CD14-positive monocyte (primary cell): ENCODE measurements at regions not wholly inside any gene's neighbourhood (a gene's known extent, or its start where the extent isn't known, plus 50 kb on each side); places are given as distances from the start of the nearest gene placed in this dataset.

Source experiments
- DNase-seq, 3 donors: peaks; one replicate each; pipeline ENCODE4 v3.0.0-alpha.2; 2011 to 2022
- H2AFZ ChIP-seq: 2 replicates; pipeline ENCODE4 v1.6.0; 2012; ENCODE audit warnings: mild to moderate bottlenecking, low read depth, low read length, inconsistent platforms; ENCODE audit not compliant: insufficient read depth, poor library complexity, severe bottlenecking
- H3K27ac ChIP-seq, 2 donors: 1 replicate in 1 of 2; 2 replicates in 1 of 2; pipeline ENCODE4 v1.5.1; 2012 to 2013; ENCODE audit warnings: low read length in 2 of 2, control low read depth in 1 of 2, inconsistent platforms in 1 of 2, low read depth in 1 of 2, mild to moderate bottlenecking in 1 of 2
- H3K27me3 ChIP-seq, 2 donors: one replicate each; pipeline versions ENCODE4 v1.6.0 to v1.6.1; 2011 to 2013; ENCODE audit warnings: low read length in 2 of 2; ENCODE audit not compliant: control insufficient read depth in 2 of 2, insufficient read depth in 2 of 2
- H3K36me3 ChIP-seq, 2 donors: replicated peaks in 1 of 2; 1 replicate in 1 of 2; 2 replicates in 1 of 2; pipeline versions ENCODE4 v1.5.1 to v1.6.1; 2012 to 2013; ENCODE audit warnings: low read length in 2 of 2, control low read depth in 1 of 2, inconsistent platforms in 1 of 2, mild to moderate bottlenecking in 1 of 2; ENCODE audit not compliant: insufficient read depth in 2 of 2, control insufficient read depth in 1 of 2
- H3K4me1 ChIP-seq, 2 donors: 1 replicate in 1 of 2; 2 replicates in 1 of 2; pipeline versions ENCODE4 v1.5.1 to v1.6.1; 2012 to 2013; ENCODE audit warnings: low read length in 2 of 2, control low read depth in 1 of 2, inconsistent platforms in 1 of 2, mild to moderate bottlenecking in 1 of 2, moderate library complexity in 1 of 2; ENCODE audit not compliant: insufficient read depth in 2 of 2, control insufficient read depth in 1 of 2
- H3K4me2 ChIP-seq: replicated peaks from 2 replicates; pipeline ENCODE3; 2012; ENCODE audit warnings: low read length, moderate library complexity, mild to moderate bottlenecking; ENCODE audit not compliant: poor library complexity, severe bottlenecking; ENCODE audit errors: extremely low read depth
- H3K4me3 ChIP-seq, 3 experiments: fragments of 200-600 bp in 1 of 3; sonication (generic) in 1 of 3; replicated peaks in 1 of 3; 1 replicate in 2 of 3; 2 replicates in 1 of 3; pipeline ENCODE4 v1.5.1; 2011 to 2013; ENCODE audit warnings: low read length in 3 of 3, mild to moderate bottlenecking in 3 of 3, control low read depth in 2 of 3, low read depth in 2 of 3, inconsistent platforms in 1 of 3, moderate library complexity in 1 of 3
- H3K79me2 ChIP-seq: 2 replicates; pipeline ENCODE4 v1.6.0; 2012; ENCODE audit warnings: mild to moderate bottlenecking, control low read depth, inconsistent platforms, low read length, moderate library complexity; ENCODE audit not compliant: insufficient read depth
- H3K9ac ChIP-seq: 2 replicates; pipeline ENCODE4 v1.6.0; 2017; ENCODE audit warnings: low read length, mild to moderate bottlenecking; ENCODE audit not compliant: insufficient read depth, poor library complexity, severe bottlenecking
- H3K9me3 ChIP-seq, 2 donors: replicated peaks in 1 of 2; 1 replicate in 1 of 2; 2 replicates in 1 of 2; pipeline versions ENCODE4 v1.5.1 to v1.6.1; 2012 to 2013; ENCODE audit warnings: low read length in 2 of 2, control low read depth in 1 of 2; ENCODE audit not compliant: control insufficient read depth in 1 of 2, insufficient read depth in 1 of 2
- H4K20me1 ChIP-seq: 2 replicates; pipeline ENCODE4 v1.6.0; 2012; ENCODE audit warnings: mild to moderate bottlenecking, low read length, control low read depth, moderate library complexity; ENCODE audit not compliant: insufficient read depth
- H3K27ac Mint-ChIP-seq, 7 donors: one replicate each; pipeline ENCODE4 v1.8.0; 2020; ENCODE audit warnings: mild to moderate bottlenecking in 7 of 7, mixed read lengths in 7 of 7, moderate library complexity in 6 of 7, inconsistent platforms in 2 of 7
- H3K27me3 Mint-ChIP-seq, 3 donors: one replicate each; pipeline ENCODE4 v1.8.0; 2021 to 2022; ENCODE audit warnings: low read depth in 3 of 3, mild to moderate bottlenecking in 3 of 3, mixed read lengths in 3 of 3, moderate library complexity in 3 of 3, inconsistent platforms in 1 of 3
- H3K36me3 Mint-ChIP-seq, 2 donors: one replicate each; pipeline ENCODE4 v1.8.0; 2020; ENCODE audit warnings: mixed read lengths in 2 of 2, inconsistent platforms in 1 of 2, mild to moderate bottlenecking in 1 of 2
- H3K4me1 Mint-ChIP-seq: one replicate; pipeline ENCODE4 v1.8.0; 2020; ENCODE audit warnings: mild to moderate bottlenecking, mixed read lengths
- H3K4me3 Mint-ChIP-seq, 2 donors: one replicate each; pipeline ENCODE4 v1.8.0; 2020; ENCODE audit warnings: mild to moderate bottlenecking in 2 of 2, mixed read lengths in 2 of 2, moderate library complexity in 1 of 2
- H3K9me3 Mint-ChIP-seq, 7 donors: one replicate each; pipeline ENCODE4 v1.8.0; 2020 to 2022; ENCODE audit warnings: mixed read lengths in 7 of 7, mild to moderate bottlenecking in 6 of 7, moderate library complexity in 6 of 7, inconsistent platforms in 2 of 7
- WGBS: methylation state at CpG from one replicate; pipeline ENCODE4 v1.1.5; 2013; ENCODE audit warnings: missing lambda C conversion rate; ENCODE audit not compliant: insufficient coverage; 5-methylcytosine and 5-hydroxymethylcytosine counted together
- intact Hi-C, 2 donors: fragments of 100-400 bp; cut with micrococcal nuclease; formaldehyde crosslinking; loops; one replicate each; pipeline versions ENCODE4 v1.15.0 to v1.15.1; 2023
- TF ChIP-seq, protein P1 (sequence below): fragments of 200-600 bp; IDR thresholded peaks from one replicate; pipeline ENCODE4 v1.8.0; 2022; ENCODE audit warnings: antibody characterized with exemption, mild to moderate bottlenecking

DNA sequence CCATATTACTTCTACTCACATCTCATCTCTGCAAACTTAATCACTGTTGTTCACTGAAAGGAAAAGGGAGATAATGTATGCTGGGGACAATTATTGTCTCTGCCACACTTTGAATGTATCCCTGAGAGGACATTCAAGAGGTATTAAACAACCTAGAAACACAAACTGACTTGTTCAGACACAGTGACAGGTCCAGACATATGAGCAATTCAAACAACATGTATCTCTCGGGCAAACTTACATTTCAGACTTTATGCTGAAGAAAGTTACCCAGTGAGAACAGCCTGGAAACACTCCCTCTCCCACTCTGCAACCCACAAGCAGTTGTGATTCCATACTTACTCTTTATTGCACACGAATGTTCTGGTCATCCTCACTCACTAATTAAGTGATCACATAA lies 968.7 kb upstream of the SLC10A2 start:
- WGBS: 75% methylated on average over 1 of the region's 2 CpGs
- Histone ChIP-seq H3K36me3 (no peaks in the 10 kb centered on the region), H3K4me1 (no peaks in the 10 kb centered on the region), H3K79me2 (no peaks in the 10 kb centered on the region), H4K20me1 (no peaks in the 10 kb centered on the region), H2AFZ (no peak overlapping the region), H3K4me3 (no peak overlapping the region), H3K4me2 (no peak overlapping the region), H3K9ac (no peak overlapping the region), H3K27me3 (no peaks in the 10 kb centered on the region), H3K27ac (no peak overlapping the region), H3K9me3 (peaks cover 0 to 3% of the 10 kb centered on the region in 2 donors)
- TF ChIP-seq, protein P1, sequence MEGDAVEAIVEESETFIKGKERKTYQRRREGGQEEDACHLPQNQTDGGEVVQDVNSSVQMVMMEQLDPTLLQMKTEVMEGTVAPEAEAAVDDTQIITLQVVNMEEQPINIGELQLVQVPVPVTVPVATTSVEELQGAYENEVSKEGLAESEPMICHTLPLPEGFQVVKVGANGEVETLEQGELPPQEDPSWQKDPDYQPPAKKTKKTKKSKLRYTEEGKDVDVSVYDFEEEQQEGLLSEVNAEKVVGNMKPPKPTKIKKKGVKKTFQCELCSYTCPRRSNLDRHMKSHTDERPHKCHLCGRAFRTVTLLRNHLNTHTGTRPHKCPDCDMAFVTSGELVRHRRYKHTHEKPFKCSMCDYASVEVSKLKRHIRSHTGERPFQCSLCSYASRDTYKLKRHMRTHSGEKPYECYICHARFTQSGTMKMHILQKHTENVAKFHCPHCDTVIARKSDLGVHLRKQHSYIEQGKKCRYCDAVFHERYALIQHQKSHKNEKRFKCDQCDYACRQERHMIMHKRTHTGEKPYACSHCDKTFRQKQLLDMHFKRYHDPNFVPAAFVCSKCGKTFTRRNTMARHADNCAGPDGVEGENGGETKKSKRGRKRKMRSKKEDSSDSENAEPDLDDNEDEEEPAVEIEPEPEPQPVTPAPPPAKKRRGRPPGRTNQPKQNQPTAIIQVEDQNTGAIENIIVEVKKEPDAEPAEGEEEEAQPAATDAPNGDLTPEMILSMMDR: no peak
- H3K4me1 Mint-ChIP-seq: no peaks in the 10 kb centered on the region
- DNase-seq: no peak
- no peaks in the 10 kb centered on the region for H3K27me3 Mint-ChIP-seq
- H3K9me3 Mint-ChIP-seq: peaks cover 0 to 4% (median 0%) of the 10 kb centered on the region in 7 donors
- intact Hi-C loops: no loop called here
- no peaks in the 10 kb centered on the region for H3K36me3 Mint-ChIP-seq
- no peak overlapping the region for H3K4me3 Mint-ChIP-seq
- H3K27ac Mint-ChIP-seq: no peak overlapping the region

DNA sequence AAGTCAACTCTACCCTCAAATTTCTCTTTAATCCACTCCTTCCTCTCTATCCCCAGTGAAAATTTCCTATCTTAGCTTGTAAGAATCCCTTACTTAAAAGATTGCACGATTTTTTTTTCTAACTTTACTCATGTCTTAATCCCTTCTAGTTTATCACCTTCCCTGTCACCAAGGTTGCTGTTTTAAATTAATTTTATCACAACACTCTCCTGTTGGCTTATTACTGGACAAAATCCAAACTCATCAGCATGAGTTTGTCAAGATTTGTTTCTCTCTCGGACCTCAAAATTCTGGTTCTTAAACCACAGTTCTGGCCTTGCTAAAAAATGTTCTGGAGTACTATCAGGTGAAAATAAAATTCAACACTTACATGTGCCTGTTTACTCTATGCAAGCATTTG lies 959.1 kb upstream of the SLC10A2 start:
- Histone ChIP-seq H3K27ac (no peak overlapping the region), H3K79me2 (no peaks in the 10 kb centered on the region), H3K4me3 (no peak overlapping the region), H3K9me3 (peaks cover 0 to 6% of the 10 kb centered on the region in 2 donors), H3K27me3 (no peaks in the 10 kb centered on the region), H2AFZ (no peak overlapping the region), H3K36me3 (no peaks in the 10 kb centered on the region), H4K20me1 (no peaks in the 10 kb centered on the region), H3K4me2 (no peak overlapping the region), H3K4me1 (no peaks in the 10 kb centered on the region), H3K9ac (no peak overlapping the region)
- no CpG with 5 or more reads among the region's 2 CpGs for WGBS
- H3K27ac Mint-ChIP-seq: no peak overlapping the region
- intact Hi-C loops: no loop called here
- TF ChIP-seq, protein P1: no peak
- H3K9me3 Mint-ChIP-seq: peaks cover 0 to 5% (median 2%) of the 10 kb centered on the region in 7 donors
- no peaks in the 10 kb centered on the region for H3K36me3 Mint-ChIP-seq
- H3K27me3 Mint-ChIP-seq: no peaks in the 10 kb centered on the region
- H3K4me3 Mint-ChIP-seq: no peak overlapping the region
- no peak for DNase-seq
- no peaks in the 10 kb centered on the region for H3K4me1 Mint-ChIP-seq
